B cell (primary cell): ENCODE measurements at regions not wholly inside any gene's neighbourhood (a gene's known extent, or its start where the extent isn't known, plus 50 kb on each side); places are given as distances from the start of the nearest gene placed in this dataset.

Experiments used
- CTCF ChIP-seq: fragments of 200-600 bp; IDR thresholded peaks from one replicate; pipeline ENCODE4 v1.8.0; 2022; ENCODE audit warnings: antibody characterized with exemption, mild to moderate bottlenecking
- EZH2 ChIP-seq: IDR thresholded peaks from 2 replicates; pipeline ENCODE4 v1.6.1; 2012; ENCODE audit warnings: borderline replicate concordance, low read depth, mild to moderate bottlenecking, moderate library complexity, low read length; ENCODE audit not compliant: insufficient read depth, poor library complexity, severe bottlenecking

GRCh38 chr14:45798659-45799058 is 545.7 kb upstream of the MIS18BP1 start:
- TF ChIP-seq CTCF: no peak
- no peak for TF ChIP-seq EZH2
